Fibroblast of the aortic adventitia (primary cell): ENCODE measurements at regions not wholly inside any gene's neighbourhood (a gene's known extent, or its start where the extent isn't known, plus 50 kb on each side); places are given as distances from the start of the nearest gene placed in this dataset.

Experiments used
- DNase-seq: peaks from one replicate; pipeline ENCODE4 v3.0.0-alpha.2; 2010; ENCODE audit warnings: low read depth
- H3K4me3 ChIP-seq: 2 replicates; pipeline ENCODE4 v1.5.1; 2011; ENCODE audit warnings: low read depth, mild to moderate bottlenecking, control low read depth, low read length, moderate library complexity
- TF ChIP-seq, protein P1 (sequence below): IDR thresholded peaks from 2 replicates; pipeline ENCODE4 v1.5.1; 2011; ENCODE audit warnings: mild to moderate bottlenecking, low read length, control low read depth, inconsistent platforms; ENCODE audit not compliant: insufficient read depth

DNA sequence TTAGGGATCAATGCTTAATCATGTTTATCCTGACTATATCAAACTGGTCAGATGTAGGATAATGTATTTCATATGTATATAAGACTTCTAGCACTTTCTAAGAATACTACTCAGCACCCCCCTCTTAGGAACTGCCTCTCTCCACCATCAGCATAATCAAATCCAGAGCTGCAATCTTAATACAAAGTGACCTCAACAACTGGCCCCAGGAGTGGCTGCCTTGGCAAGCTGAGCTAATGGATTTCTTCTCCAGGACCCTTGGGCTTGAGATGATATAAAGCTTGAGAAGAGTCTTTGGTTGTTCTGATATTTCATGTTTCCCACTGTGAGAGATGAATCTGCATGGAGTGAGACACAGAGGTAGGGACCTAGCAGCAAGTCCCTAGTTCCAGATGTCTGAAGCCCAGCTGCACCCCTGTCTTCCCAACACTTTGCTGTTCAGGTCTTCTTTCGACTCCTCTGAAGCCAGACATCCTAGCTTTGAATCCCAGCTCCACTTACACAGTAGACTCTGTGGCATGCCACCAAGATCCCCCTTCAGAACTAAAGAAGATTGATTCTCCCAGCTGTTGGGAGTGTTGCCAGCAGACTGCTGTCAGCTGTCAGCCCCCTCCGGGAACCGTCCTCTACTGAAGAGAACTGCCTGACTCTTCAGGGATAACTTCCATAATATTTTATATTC, 309.3 kb upstream of the UBE2E2 start:
- H3K4me3 ChIP-seq = no peak overlapping the region
- no peak for DNase-seq
- TF ChIP-seq, protein P1, sequence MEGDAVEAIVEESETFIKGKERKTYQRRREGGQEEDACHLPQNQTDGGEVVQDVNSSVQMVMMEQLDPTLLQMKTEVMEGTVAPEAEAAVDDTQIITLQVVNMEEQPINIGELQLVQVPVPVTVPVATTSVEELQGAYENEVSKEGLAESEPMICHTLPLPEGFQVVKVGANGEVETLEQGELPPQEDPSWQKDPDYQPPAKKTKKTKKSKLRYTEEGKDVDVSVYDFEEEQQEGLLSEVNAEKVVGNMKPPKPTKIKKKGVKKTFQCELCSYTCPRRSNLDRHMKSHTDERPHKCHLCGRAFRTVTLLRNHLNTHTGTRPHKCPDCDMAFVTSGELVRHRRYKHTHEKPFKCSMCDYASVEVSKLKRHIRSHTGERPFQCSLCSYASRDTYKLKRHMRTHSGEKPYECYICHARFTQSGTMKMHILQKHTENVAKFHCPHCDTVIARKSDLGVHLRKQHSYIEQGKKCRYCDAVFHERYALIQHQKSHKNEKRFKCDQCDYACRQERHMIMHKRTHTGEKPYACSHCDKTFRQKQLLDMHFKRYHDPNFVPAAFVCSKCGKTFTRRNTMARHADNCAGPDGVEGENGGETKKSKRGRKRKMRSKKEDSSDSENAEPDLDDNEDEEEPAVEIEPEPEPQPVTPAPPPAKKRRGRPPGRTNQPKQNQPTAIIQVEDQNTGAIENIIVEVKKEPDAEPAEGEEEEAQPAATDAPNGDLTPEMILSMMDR = no peak

DNA sequence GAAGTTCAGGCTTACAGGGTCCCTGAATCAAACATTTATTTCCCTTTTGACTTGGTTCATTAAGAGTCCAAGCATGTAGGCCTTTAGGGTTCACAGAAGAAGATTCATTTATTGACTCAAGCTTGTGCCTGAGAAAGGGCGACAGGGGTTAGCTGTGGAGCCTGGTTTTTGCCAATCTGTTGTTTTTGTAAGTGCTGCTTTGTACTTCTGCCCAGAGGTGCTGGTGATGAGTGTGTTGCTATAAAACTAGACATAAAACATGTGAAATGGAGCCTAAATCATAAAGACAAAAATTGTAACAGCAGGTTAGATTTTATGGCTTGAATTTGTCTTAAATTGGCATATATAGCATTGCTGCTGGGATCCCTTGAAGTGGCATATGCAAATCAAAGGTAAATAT, 308.3 kb upstream of the UBE2E2 start:
- H3K4me3 ChIP-seq = no peak overlapping the region
- TF ChIP-seq, protein P1 = no peak
- no peak for DNase-seq

DNA sequence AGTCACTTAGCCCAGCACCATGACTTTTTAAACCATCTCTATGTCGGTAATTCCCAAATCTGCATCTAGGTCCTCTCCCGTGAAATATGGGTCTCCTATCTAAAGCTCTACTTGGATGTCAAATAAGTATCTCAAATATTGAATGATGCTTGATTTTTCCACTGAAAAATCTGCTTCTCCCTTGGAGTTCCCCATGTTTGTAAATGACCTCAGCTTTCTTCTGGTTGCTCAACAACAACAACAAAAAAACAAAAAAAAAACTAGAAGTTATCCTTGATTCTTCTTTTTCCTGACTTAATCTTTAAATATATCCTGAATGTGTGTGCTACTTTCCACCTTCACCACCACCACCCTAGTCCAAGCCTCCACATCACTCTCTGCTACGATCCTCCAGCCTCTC, 307.5 kb upstream of the UBE2E2 start:
- no peak for DNase-seq
- no peak overlapping the region for H3K4me3 ChIP-seq
- TF ChIP-seq, protein P1 = no peak

DNA sequence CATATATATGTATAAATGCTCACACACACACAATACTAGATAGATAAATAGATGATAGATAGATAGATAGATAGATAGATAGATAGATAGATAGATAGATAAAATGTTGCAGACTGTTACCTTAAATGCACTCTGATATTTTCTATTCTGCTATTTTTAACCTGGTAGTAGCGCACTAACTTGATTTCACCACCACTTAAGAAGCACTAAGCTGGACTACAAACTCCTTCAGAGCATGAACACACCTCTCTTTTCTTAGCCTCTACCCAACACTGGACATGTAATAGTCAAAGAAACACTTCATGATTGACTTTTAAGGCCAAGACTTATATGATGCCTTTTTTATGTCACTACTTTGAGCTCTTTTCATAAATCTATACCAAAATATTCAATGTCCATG, 304.6 kb upstream of the UBE2E2 start:
- TF ChIP-seq, protein P1 = no peak
- no peak overlapping the region for H3K4me3 ChIP-seq
- no peak for DNase-seq

DNA sequence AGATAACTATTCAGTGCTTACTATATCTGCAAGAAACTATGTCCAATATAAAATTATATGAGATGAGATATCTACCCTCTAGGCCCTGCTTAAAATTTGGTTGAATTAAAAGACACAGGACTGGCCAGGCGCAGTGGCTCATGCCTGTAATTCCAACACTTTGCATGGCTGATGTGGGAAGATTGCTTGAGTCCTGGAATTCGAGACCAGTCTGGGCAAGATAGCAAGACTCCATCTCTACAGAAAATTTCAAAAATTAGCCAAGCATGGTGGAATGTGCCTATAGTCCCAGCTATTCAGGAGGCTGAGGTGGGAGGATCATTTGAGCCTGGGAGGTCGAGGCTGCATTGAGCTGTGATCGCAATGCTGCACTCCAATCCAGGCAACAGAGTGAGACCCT, 303.7 kb upstream of the UBE2E2 start:
- DNase-seq = no peak
- TF ChIP-seq, protein P1 = no peak
- H3K4me3 ChIP-seq = no peak overlapping the region

DNA sequence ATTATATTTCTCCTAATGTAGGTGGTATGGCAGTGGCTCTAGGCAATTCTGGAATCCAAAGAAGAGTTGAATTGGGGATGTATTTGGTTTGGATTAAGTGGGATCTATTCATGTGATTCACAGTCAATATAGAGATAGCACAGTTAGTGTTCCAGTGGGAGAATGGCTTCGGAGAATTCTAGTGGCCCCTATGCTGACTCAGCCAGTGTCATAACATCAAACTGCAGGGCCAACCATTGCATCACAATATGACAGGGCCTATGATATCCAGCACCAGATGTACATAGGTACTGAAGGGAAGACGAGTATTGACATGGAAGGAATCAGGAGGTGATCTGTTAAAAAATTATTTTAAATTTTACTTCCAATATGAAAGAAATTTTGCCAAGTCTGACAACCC, 302.8 kb upstream of the UBE2E2 start:
- TF ChIP-seq, protein P1 = no peak
- DNase-seq = no peak
- H3K4me3 ChIP-seq = no peak overlapping the region

DNA sequence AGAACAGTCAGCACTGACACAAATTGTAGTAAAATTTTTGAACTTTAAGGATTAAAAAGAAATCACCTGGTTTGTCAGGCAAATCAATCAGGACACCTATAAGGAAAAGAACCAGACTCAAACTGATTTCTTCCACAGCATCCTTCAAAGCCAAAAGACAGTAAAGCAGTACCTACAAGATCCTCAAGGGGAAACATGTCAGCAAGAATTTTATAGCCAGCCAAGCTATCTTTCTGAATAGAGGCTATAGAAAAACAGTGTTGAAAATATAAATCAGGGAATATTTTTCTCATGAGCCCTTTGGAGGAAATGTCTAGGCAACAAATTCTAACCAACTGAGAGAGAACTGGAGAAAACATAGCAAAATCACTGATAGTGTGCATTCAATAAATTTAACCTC, 301.4 kb upstream of the UBE2E2 start:
- DNase-seq = no peak
- TF ChIP-seq, protein P1 = peak; percentile 14
- H3K4me3 ChIP-seq = no peak overlapping the region
